Esophagus (tissue), 2 donors: ENCODE measurements at regions not wholly inside any gene's neighbourhood (a gene's known extent, or its start where the extent isn't known, plus 50 kb on each side); places are given as distances from the start of the nearest gene placed in this dataset.
A peak's percentile ranks its signal among the peaks of the same experiment; 100 is the strongest.

Source experiments
- H3K27ac ChIP-seq, 2 donors: one replicate each; pipeline ENCODE4 v1.5.1; 2013; ENCODE audit warnings: low read depth in 2 of 2, mild to moderate bottlenecking in 2 of 2, inconsistent platforms in 1 of 2, low read length in 1 of 2, moderate library complexity in 1 of 2
- H3K27me3 ChIP-seq, 2 donors: one replicate each; pipeline ENCODE4 v1.6.1; 2013; ENCODE audit warnings: low read length in 2 of 2, control low read depth in 1 of 2, mild to moderate bottlenecking in 1 of 2; ENCODE audit not compliant: insufficient read depth in 2 of 2, control insufficient read depth in 1 of 2
- H3K36me3 ChIP-seq, 2 donors: one replicate each; pipeline ENCODE4 v1.6.1; 2013; ENCODE audit warnings: low read length in 1 of 2; ENCODE audit not compliant: control insufficient read depth in 2 of 2, insufficient read depth in 2 of 2
- H3K4me1 ChIP-seq, 2 donors: one replicate each; pipeline ENCODE4 v1.6.1; 2013; ENCODE audit warnings: low read length in 1 of 2; ENCODE audit not compliant: control insufficient read depth in 2 of 2, insufficient read depth in 2 of 2
- H3K4me3 ChIP-seq, 2 donors: one replicate each; pipeline ENCODE4 v1.5.1; 2013; ENCODE audit warnings: low read length in 2 of 2, mild to moderate bottlenecking in 2 of 2, low read depth in 1 of 2, moderate library complexity in 1 of 2
- H3K9me3 ChIP-seq, 2 donors: one replicate each; pipeline ENCODE4 v1.6.1; 2013; ENCODE audit warnings: mild to moderate bottlenecking in 2 of 2, low read depth in 1 of 2, low read length in 1 of 2, moderate library complexity in 1 of 2; ENCODE audit not compliant: control insufficient read depth in 2 of 2, insufficient read depth in 1 of 2
- WGBS, 2 donors: extraction: QIAGEN DNeasy Blood & Tissue Kit; methylation state at CpG; one replicate each; pipeline ENCODE4 v1.1.7; 2013; 5-methylcytosine and 5-hydroxymethylcytosine counted together
- donor health status: healthy with polysubstance abuse.
- donor health status: Bipolar disorder and iron deficiency.

DNA sequence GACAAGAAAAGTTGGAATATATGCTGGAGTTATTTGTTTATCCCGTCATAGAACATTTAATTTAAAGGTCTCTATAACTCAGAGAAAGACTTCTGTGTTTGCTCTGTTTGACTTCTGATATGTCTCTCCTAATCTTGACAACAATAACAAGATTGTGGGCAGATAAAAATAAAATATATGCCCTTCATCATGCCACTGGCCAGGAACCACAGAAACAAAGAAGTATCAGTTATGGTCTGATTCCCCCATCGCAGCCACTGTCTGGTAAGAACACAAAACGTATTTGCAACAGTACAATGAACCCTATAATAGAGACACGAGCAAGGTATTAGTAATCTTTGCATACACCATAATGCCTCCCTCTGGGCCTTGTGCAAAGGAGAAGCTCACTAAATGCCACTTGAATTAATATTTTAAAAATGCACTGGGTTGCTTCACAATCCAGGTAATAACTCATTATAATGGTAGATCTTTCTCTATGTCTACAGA is 1498.3 kb downstream of the CDH11 start:
- WGBS, 2 donors: 72 to 79% methylated on average over 4 of the region's 4 CpGs

GRCh38 chr16:63618896-63619485 is 1502.9 kb downstream of the CDH11 start:
- Histone ChIP-seq H3K9me3 (peaks cover 0 to 4% of the 10 kb centered on the region in 2 donors), H3K4me1 (peaks cover 0 to 6% of the 10 kb centered on the region in 2 donors), H3K36me3 (no peaks in the 10 kb centered on the region), H3K4me3 (no peak overlapping the region), H3K27me3 (no peaks in the 10 kb centered on the region), H3K27ac (no peak overlapping the region)
- WGBS, 2 donors: 69% methylated on average over 3 of the region's 3 CpGs

More for the DNA sequence above, 1498.3 kb downstream of the CDH11 start:
- no peaks in the 10 kb centered on the region for H3K9me3 ChIP-seq
- no peaks in the 10 kb centered on the region for H3K36me3 ChIP-seq
- no peaks in the 10 kb centered on the region for H3K4me1 ChIP-seq
- no peak overlapping the region for H3K4me3 ChIP-seq
- no peak overlapping the region for H3K27ac ChIP-seq
- no peaks in the 10 kb centered on the region for H3K27me3 ChIP-seq

GRCh38 chr16:63617990-63618763 is 1503.7 kb downstream of the CDH11 start:
- no peak overlapping the region for H3K27ac ChIP-seq
- H3K27me3 ChIP-seq: no peaks in the 10 kb centered on the region
- H3K36me3 ChIP-seq: no peaks in the 10 kb centered on the region
- peaks cover 0 to 6% of the 10 kb centered on the region in 2 donors for H3K4me1 ChIP-seq
- H3K4me3 ChIP-seq: peak overlapping the region; percentile 76 to 79
- WGBS, 2 donors: 74 to 80% methylated on average over 16 of the region's 16 CpGs
- H3K9me3 ChIP-seq: peaks cover 0 to 4% of the 10 kb centered on the region in 2 donors

- Histone ChIP-seq H3K27ac (no peak overlapping the region), H3K4me1 (peaks cover 0 to 6% of the 10 kb centered on the region in 2 donors), H3K4me3 (peak overlapping the region; percentile 76 to 79), H3K9me3 (peaks cover 0 to 4% of the 10 kb centered on the region in 2 donors), H3K27me3 (no peaks in the 10 kb centered on the region), H3K36me3 (no peaks in the 10 kb centered on the region)
- WGBS, 2 donors: 17 to 20% methylated on average over 51 to 55 of the region's 55 CpGs
Observed at GRCh38 chr16:63617047-63617989, 1504.5 kb downstream of the CDH11 start.

GRCh38 chr16:63614429-63614828 is 1507.4 kb downstream of the CDH11 start:
- Histone ChIP-seq H3K4me1 (peaks cover 0 to 6% of the 10 kb centered on the region in 2 donors), H3K27me3 (no peaks in the 10 kb centered on the region), H3K27ac (no peak overlapping the region), H3K36me3 (no peaks in the 10 kb centered on the region), H3K4me3 (no peak overlapping the region), H3K9me3 (peaks cover 0 to 4% of the 10 kb centered on the region in 2 donors)
- 81 to 82% methylated on average over 3 of the region's 3 CpGs for WGBS, 2 donors

DNA sequence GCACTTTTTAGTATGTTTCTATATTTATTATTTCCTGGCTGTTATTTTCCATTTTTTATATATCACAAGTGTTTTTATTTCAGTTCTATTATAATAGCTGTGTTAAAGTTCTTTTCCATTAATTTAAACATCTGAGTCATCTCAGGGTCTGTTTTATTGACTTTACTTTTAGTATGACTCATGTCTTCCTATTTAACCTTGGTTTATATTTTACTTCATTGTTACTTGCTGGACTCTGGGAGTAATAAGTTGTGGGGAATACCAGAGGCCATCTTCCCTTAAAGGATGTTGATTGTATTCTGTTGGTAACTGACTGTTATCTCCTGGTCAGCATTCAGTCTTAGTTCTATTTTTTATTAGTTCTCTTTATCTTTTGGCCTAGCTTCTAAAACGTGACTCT is 1508.2 kb downstream of the CDH11 start:
- WGBS, 2 donors: 43 to 47% methylated on average over 1 of the region's 1 CpG

GRCh38 chr16:63612462-63613227 is 1509.2 kb downstream of the CDH11 start:
- H3K4me3 ChIP-seq: no peak overlapping the region
- no peak overlapping the region for H3K27ac ChIP-seq
- peaks cover 0 to 4% of the 10 kb centered on the region in 2 donors for H3K4me1 ChIP-seq
- peaks cover 0 to 4% of the 10 kb centered on the region in 2 donors for H3K9me3 ChIP-seq
- no peaks in the 10 kb centered on the region for H3K27me3 ChIP-seq
- H3K36me3 ChIP-seq: no peaks in the 10 kb centered on the region
- WGBS, 2 donors: 84% methylated on average over 4 of the region's 4 CpGs

More for the DNA sequence above, 1508.2 kb downstream of the CDH11 start:
- no peaks in the 10 kb centered on the region for H3K27me3 ChIP-seq
- peaks cover 0 to 6% of the 10 kb centered on the region in 2 donors for H3K4me1 ChIP-seq
- H3K27ac ChIP-seq: no peak overlapping the region
- H3K9me3 ChIP-seq: peaks cover 0 to 4% of the 10 kb centered on the region in 2 donors
- no peaks in the 10 kb centered on the region for H3K36me3 ChIP-seq
- no peak overlapping the region for H3K4me3 ChIP-seq

DNA sequence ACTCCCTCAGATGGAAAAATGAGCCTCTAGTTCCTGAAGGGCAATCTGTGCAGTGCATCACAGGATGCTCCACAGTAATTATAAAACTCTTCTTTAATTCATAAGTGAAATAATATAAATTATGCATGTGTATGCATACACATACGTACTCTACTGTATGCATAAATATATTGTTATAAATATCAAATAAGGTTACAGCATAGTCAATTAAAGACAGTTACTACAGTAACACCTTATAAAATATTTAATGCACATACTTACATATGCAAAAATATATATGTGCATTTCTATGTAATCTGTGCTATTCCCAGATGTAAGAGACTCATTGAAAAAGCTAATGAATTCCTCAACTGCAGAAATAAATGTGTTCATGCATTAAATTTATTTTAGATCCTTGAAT is 1515.1 kb downstream of the CDH11 start:
- WGBS, 2 donors: 87 to 94% methylated on average over 1 of the region's 1 CpG

More for the DNA sequence above, 1515.1 kb downstream of the CDH11 start:
- Histone ChIP-seq H3K36me3 (no peaks in the 10 kb centered on the region), H3K4me1 (no peaks in the 10 kb centered on the region), H3K9me3 (no peaks in the 10 kb centered on the region), H3K4me3 (no peak overlapping the region), H3K27me3 (no peaks in the 10 kb centered on the region), H3K27ac (no peak overlapping the region)
